ENCODE measurements at regions not wholly inside any gene's neighbourhood (a gene's known extent, or its start where the extent isn't known, plus 50 kb on each side); places are given as distances from the start of the nearest gene placed in this dataset.

GRCh38 chr2:167843217-167843616 lies 404.2 kb downstream of the STK39 start:
- no peak for TF ChIP-seq EP300 (IDR thresholded peaks at IDR 0.05)
- no peak for TF ChIP-seq CTCF (IDR thresholded peaks at IDR 0.05)
- no peak for TF ChIP-seq POLR2A (IDR thresholded peaks at IDR 0.05)
